ENCODE measurements at regions not wholly inside any gene's neighbourhood (a gene's known extent, or its start where the extent isn't known, plus 50 kb on each side); places are given as distances from the start of the nearest gene placed in this dataset.

DNA sequence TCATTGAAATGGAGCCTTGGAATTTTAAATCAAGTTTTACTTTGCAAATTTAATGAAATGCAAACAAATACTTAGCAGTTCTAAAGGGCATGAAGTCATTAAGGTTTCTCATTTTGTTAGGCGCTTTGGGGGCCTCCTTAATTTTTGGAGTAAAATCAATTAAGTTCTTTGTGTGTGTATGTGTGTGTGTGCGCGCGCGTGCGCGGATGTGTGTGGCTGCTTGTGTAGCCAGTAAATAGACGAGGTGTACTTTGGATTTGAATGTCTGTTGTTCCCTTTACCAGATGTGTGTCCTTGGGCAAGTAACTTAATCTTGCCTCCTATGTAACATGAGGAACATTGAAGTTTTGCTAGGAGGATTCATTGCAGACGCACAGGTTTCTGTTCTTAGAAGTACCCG is 1051.4 kb upstream of the EEF2KMT start:
- Histone ChIP-seq H3K4me3 (no peak overlapping the region), H3K36me3 (ENCODE audit: control insufficient read depth in 4 of 4, insufficient read depth in 4 of 4, low read length in 4 of 4) (no peaks in the 10 kb centered on the region), H3K27ac (ENCODE audit: low read depth in 1 of 2, low read length in 1 of 2) (no peak overlapping the region), H3K9me3 (ENCODE audit: control insufficient read depth in 4 of 4, insufficient read depth in 3 of 4, low read length in 3 of 4) (peaks cover 0 to 3% (median 0%) of the 10 kb centered on the region in 4 donors), H3K4me1 (ENCODE audit: control insufficient read depth in 5 of 5, insufficient read depth in 5 of 5, low read length in 5 of 5) (peaks cover 0 to 8% (median 0%) of the 10 kb centered on the region in 5 donors), H3K27me3 (ENCODE audit: control insufficient read depth in 3 of 3, insufficient read depth in 3 of 3, low read length in 2 of 3) (no peaks in the 10 kb centered on the region), H3K9ac (ENCODE audit: insufficient read depth in 1 of 2, low read length in 2 of 2) (no peak overlapping the region)
- WGBS, 2 donors: 91% methylated on average over 10 of the region's 10 CpGs
- DNase-seq (no peak), ATAC-seq (ENCODE audit: insufficient read depth, low FRiP score) (no peak)
- TF ChIP-seq, protein P1, sequence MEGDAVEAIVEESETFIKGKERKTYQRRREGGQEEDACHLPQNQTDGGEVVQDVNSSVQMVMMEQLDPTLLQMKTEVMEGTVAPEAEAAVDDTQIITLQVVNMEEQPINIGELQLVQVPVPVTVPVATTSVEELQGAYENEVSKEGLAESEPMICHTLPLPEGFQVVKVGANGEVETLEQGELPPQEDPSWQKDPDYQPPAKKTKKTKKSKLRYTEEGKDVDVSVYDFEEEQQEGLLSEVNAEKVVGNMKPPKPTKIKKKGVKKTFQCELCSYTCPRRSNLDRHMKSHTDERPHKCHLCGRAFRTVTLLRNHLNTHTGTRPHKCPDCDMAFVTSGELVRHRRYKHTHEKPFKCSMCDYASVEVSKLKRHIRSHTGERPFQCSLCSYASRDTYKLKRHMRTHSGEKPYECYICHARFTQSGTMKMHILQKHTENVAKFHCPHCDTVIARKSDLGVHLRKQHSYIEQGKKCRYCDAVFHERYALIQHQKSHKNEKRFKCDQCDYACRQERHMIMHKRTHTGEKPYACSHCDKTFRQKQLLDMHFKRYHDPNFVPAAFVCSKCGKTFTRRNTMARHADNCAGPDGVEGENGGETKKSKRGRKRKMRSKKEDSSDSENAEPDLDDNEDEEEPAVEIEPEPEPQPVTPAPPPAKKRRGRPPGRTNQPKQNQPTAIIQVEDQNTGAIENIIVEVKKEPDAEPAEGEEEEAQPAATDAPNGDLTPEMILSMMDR (IDR thresholded peaks at IDR 0.05; ENCODE audit: control extremely low read depth, extremely low read depth): no peak

DNA sequence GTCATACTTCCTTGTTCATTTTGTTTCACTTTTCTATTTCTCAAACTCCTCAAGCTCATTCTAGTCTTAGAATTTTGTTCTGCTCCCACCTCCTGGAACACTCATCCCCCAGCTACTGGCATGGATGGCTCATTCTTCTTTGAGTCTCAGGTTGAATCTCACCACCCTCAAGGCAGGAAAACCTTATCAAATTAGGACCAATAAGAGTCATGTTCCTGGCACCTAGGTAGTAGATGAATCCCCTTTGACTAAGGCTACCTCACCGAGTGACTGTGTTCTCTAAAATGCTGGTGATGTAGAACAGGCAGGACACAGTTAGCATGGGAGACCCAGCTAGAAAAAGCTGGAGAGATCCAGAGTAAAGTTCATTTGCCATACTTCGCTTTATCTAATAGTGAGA is 1050.8 kb upstream of the EEF2KMT start:
- Histone ChIP-seq H3K36me3 (ENCODE audit: control insufficient read depth in 4 of 4, insufficient read depth in 4 of 4, low read length in 4 of 4) (no peaks in the 10 kb centered on the region), H3K4me1 (ENCODE audit: control insufficient read depth in 5 of 5, insufficient read depth in 5 of 5, low read length in 5 of 5) (peaks cover 0 to 8% (median 0%) of the 10 kb centered on the region in 5 donors), H3K9me3 (ENCODE audit: control insufficient read depth in 4 of 4, insufficient read depth in 3 of 4, low read length in 3 of 4) (peaks cover 0 to 3% (median 0%) of the 10 kb centered on the region in 4 donors), H3K27ac (ENCODE audit: low read depth in 1 of 2, low read length in 1 of 2) (no peak overlapping the region), H3K27me3 (ENCODE audit: control insufficient read depth in 3 of 3, insufficient read depth in 3 of 3, low read length in 2 of 3) (no peaks in the 10 kb centered on the region), H3K9ac (ENCODE audit: insufficient read depth in 1 of 2, low read length in 2 of 2) (no peak overlapping the region), H3K4me3 (no peak overlapping the region)
- 76 to 87% methylated on average over 2 of the region's 2 CpGs for WGBS, 2 donors
- ATAC-seq (ENCODE audit: insufficient read depth, low FRiP score): no peak
- TF ChIP-seq, protein P1 (IDR thresholded peaks at IDR 0.05; ENCODE audit: control extremely low read depth, extremely low read depth): no peak
- no peak for DNase-seq

DNA sequence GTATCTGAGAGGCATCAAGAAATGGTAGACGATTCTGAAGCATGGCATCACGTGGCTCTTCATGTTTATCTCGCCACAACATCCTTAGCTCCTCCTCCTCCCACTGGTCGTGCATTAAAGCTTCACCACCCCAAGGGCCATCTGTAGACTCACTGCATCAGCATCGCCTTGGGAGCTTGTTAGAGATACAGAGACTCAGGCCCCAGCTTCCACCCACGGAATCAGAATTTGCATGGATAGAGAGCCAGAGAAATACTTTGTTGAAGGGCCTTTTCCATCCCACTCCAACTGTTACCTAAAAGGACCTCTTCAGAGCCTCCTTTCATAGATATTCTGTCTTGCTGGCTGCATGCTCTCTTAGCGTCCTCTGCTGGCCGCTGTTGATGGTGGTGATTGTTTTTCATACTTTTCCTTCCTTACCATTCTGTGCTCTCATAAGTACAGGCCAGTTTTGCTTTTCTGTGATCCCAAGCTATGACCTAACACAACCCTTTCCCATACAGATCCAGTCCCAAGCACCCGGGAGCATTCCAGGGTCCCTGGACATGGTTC is 1049.4 kb upstream of the EEF2KMT start:
- H3K4me3 ChIP-seq: no peak overlapping the region
- WGBS, 2 donors: 65 to 70% methylated on average over 9 of the region's 9 CpGs
- no peak overlapping the region for H3K9ac ChIP-seq (ENCODE audit: insufficient read depth in 1 of 2, low read length in 2 of 2)
- H3K27me3 ChIP-seq (ENCODE audit: control insufficient read depth in 3 of 3, insufficient read depth in 3 of 3, low read length in 2 of 3): no peaks in the 10 kb centered on the region
- TF ChIP-seq, protein P1 (IDR thresholded peaks at IDR 0.05; ENCODE audit: control extremely low read depth, extremely low read depth): no peak
- H3K36me3 ChIP-seq (ENCODE audit: control insufficient read depth in 4 of 4, insufficient read depth in 4 of 4, low read length in 4 of 4): no peaks in the 10 kb centered on the region
- ATAC-seq (ENCODE audit: insufficient read depth, low FRiP score) (no peak), DNase-seq (no peak)
- peaks cover 0 to 3% (median 0%) of the 10 kb centered on the region in 4 donors for H3K9me3 ChIP-seq (ENCODE audit: control insufficient read depth in 4 of 4, insufficient read depth in 3 of 4, low read length in 3 of 4)
- peaks cover 0 to under 1% (median 0%) of the 10 kb centered on the region in 5 donors for H3K4me1 ChIP-seq (ENCODE audit: control insufficient read depth in 5 of 5, insufficient read depth in 5 of 5, low read length in 5 of 5)
- no peak overlapping the region for H3K27ac ChIP-seq (ENCODE audit: low read depth in 1 of 2, low read length in 1 of 2)

DNA sequence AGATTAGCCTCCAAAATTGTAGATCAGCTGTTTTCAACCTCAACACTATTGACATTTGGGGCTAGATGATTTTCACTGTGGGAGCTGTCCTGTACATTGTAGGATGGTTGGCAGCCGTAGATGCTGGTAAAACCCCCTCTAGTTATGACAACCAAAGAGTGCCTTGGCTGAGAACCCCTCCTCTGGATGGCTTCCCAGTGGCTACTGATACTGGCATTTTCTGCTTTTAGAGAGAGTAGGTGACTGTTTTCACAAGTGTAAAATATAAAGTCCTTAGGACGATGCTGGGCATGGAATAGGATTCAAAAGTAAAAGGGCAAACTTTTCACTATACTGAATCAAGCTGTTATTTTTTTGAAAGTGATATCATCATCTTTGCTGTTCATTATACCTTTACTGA is 1048.8 kb upstream of the EEF2KMT start:
- Histone ChIP-seq H3K4me3 (no peak overlapping the region), H3K36me3 (ENCODE audit: control insufficient read depth in 4 of 4, insufficient read depth in 4 of 4, low read length in 4 of 4) (no peaks in the 10 kb centered on the region), H3K27ac (ENCODE audit: low read depth in 1 of 2, low read length in 1 of 2) (no peak overlapping the region), H3K27me3 (ENCODE audit: control insufficient read depth in 3 of 3, insufficient read depth in 3 of 3, low read length in 2 of 3) (no peaks in the 10 kb centered on the region), H3K9me3 (ENCODE audit: control insufficient read depth in 4 of 4, insufficient read depth in 3 of 4, low read length in 3 of 4) (peaks cover 0 to 3% (median 0%) of the 10 kb centered on the region in 4 donors), H3K9ac (ENCODE audit: insufficient read depth in 1 of 2, low read length in 2 of 2) (no peak overlapping the region), H3K4me1 (ENCODE audit: control insufficient read depth in 5 of 5, insufficient read depth in 5 of 5, low read length in 5 of 5) (no peaks in the 10 kb centered on the region)
- WGBS, 2 donors: 89 to 91% methylated on average over 2 of the region's 2 CpGs
- ATAC-seq (ENCODE audit: insufficient read depth, low FRiP score): no peak
- TF ChIP-seq, protein P1 (IDR thresholded peaks at IDR 0.05; ENCODE audit: control extremely low read depth, extremely low read depth): no peak
- DNase-seq: no peak

Data from lung (tissue), 11 donors.